GM23248 (cell line): ENCODE measurements at regions not wholly inside any gene's neighbourhood (a gene's known extent, or its start where the extent isn't known, plus 50 kb on each side); places are given as distances from the start of the nearest gene placed in this dataset.
"Not testable (repeated sequence)": the region's sequence is repeated elsewhere in the genome, so short reads cannot be mapped to it uniquely, and the experiment has no call there.

Experiments
- DNase-seq: peaks from one replicate; pipeline ENCODE4 v3.0.0-alpha.2; 2015
- H2AFZ ChIP-seq: fragments of 200-600 bp; sonication (generic); 2 replicates; pipeline ENCODE4 v1.6.1; 2016; ENCODE audit warnings: antibody characterized with exemption
- H3F3A ChIP-seq: fragments of 200-600 bp; sonication (generic); 2 replicates; pipeline ENCODE4 v1.6.1; 2016; ENCODE audit warnings: mild to moderate bottlenecking, antibody characterized with exemption, mixed run types; ENCODE audit not compliant: insufficient read depth
- H3K27ac ChIP-seq: fragments of 200-600 bp; sonication (generic); 2 replicates; pipeline ENCODE4 v1.5.1; 2016; ENCODE audit warnings: mild to moderate bottlenecking
- H3K27me3 ChIP-seq: fragments of 200-600 bp; sonication (generic); replicated peaks from 2 replicates; pipeline ENCODE4 v1.6.1; 2016; ENCODE audit warnings: mild to moderate bottlenecking; ENCODE audit not compliant: insufficient read depth
- H3K36me3 ChIP-seq: fragments of 200-600 bp; sonication (generic); 2 replicates; pipeline ENCODE4 v1.6.1; 2016; ENCODE audit warnings: low read depth, mild to moderate bottlenecking
- H3K4me1 ChIP-seq: fragments of 200-600 bp; sonication (generic); 2 replicates; pipeline ENCODE4 v1.6.1; 2016; ENCODE audit warnings: mild to moderate bottlenecking; ENCODE audit not compliant: insufficient read depth
- H3K4me2 ChIP-seq: fragments of 200-600 bp; sonication (generic); one replicate; pipeline ENCODE4 v1.6.1; 2016; ENCODE audit warnings: mild to moderate bottlenecking; ENCODE audit not compliant: unreplicated experiment
- H3K4me3 ChIP-seq: fragments of 200-600 bp; sonication (generic); 2 replicates; pipeline ENCODE4 v1.5.1; 2016; ENCODE audit warnings: mild to moderate bottlenecking
- H3K79me2 ChIP-seq: fragments of 200-600 bp; sonication (generic); 2 replicates; pipeline ENCODE4 v1.6.1; 2016; ENCODE audit warnings: mild to moderate bottlenecking; ENCODE audit not compliant: insufficient read depth
- H3K9ac ChIP-seq: fragments of 200-600 bp; sonication (generic); 2 replicates; pipeline ENCODE4 v1.6.1; 2016; ENCODE audit warnings: mild to moderate bottlenecking
- H3K9me2 ChIP-seq: fragments of 200-600 bp; sonication (generic); 2 replicates; pipeline ENCODE4 v1.6.1; 2016; ENCODE audit warnings: mixed run types, mild to moderate bottlenecking, moderate library complexity; ENCODE audit not compliant: insufficient read depth
- H3K9me3 ChIP-seq: fragments of 200-600 bp; sonication (generic); one replicate; pipeline ENCODE4 v1.6.1; 2017; ENCODE audit warnings: low read depth
- H4K20me1 ChIP-seq: fragments of 200-600 bp; sonication (generic); 2 replicates; pipeline ENCODE4 v1.6.0; 2016; ENCODE audit not compliant: insufficient read depth
- EZH2 ChIP-seq: fragments of 200-600 bp; sonication (generic); IDR thresholded peaks from 2 replicates; pipeline ENCODE4 v1.6.1; 2018; ENCODE audit warnings: antibody characterized with exemption, mild to moderate bottlenecking; ENCODE audit not compliant: insufficient read depth, poor library complexity, severe bottlenecking
- EZH2phosphoT487 ChIP-seq: fragments of 200-600 bp; sonication (generic); IDR thresholded peaks from 2 replicates; pipeline ENCODE4 v1.6.1; 2018; ENCODE audit warnings: antibody characterized with exemption, moderate library complexity, mild to moderate bottlenecking, low read depth; ENCODE audit not compliant: insufficient read depth
- whole genome bisulfite sequencing, 2 experiments: methylation state at CpG; one replicate each; pipeline ENCODE4 v1.1.6; 2015 to 2017; ENCODE audit warnings: low lambda C conversion rate in 2 of 2, low coverage in 1 of 2; ENCODE audit errors: missing lambda C conversion rate in 2 of 2; 5-methylcytosine and 5-hydroxymethylcytosine counted together
- in situ Hi-C: fragments of 300-500 bp; cut with MboI; formaldehyde crosslinking; loops from 2 replicates; pipeline ENCODE4 v1.15.0; 2020

DNA sequence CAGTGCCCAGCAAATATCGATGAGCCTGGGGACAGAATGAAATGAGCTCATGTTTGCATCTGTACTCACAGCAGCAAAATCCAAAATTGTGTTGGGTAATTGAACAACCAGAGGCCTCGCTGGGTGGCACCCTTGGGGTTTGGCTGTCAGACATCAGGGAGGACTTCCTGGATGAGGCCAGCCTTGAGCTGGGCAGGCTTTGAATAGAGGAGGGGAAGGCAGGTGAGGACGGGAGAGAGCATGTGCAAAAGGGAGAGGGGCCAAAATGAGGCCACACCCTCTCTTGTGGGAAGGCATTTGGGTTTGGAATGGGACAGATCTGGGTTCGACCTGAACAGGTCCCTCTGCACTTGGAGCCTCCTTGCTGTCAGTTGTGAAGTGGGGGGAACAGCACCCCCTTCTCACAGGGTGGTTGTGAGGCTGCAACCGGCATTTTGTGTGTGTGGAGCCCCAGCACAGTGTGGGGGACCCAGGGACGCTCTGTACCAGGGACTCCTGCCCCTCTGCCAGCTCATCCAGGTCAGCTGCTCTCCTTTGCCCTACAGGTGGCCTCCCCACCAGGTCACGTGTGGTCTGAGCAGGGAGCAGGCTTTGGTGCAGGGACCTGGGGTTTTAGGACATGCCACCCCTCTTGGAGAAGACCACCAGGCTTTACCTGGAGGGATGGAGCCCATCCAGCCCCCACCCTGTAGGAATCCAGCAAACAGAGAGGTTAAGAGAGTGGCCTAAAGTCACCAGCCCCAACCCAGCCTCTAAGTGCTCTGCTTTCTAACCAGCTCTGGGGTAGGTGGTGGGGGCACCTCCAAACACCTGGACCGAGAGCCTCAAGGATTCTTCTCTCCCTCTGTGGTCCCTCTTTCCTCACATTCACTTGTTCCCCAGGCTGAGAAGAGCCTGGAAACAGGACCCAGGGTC, 521.8 kb downstream of the PTPRU start:
- Histone ChIP-seq H3K79me2 (no peaks in the 10 kb centered on the region), H2AFZ (no peak overlapping the region), H3K4me3 (no peak overlapping the region), H3K27me3 (peaks cover 10% of the 10 kb centered on the region; the same call in 1 of the 2 replicates), H3K4me1 (no peaks in the 10 kb centered on the region), H3K9me3 (no peaks in the 10 kb centered on the region), H3F3A (no peaks in the 10 kb centered on the region), H3K4me2 (no peak overlapping the region), H3K36me3 (no peaks in the 10 kb centered on the region), H3K9me2 (no peaks in the 10 kb centered on the region), H3K27ac (no peak overlapping the region), H4K20me1 (no peaks in the 10 kb centered on the region), H3K9ac (no peak overlapping the region)
- no peak for TF ChIP-seq EZH2phosphoT487
- no peak for TF ChIP-seq EZH2
- in situ Hi-C loops: no loop called here
- WGBS, 2 experiments: 11 to 16% methylated on average over 7 to 8 of the region's 8 CpGs
- no peak for DNase-seq

DNA sequence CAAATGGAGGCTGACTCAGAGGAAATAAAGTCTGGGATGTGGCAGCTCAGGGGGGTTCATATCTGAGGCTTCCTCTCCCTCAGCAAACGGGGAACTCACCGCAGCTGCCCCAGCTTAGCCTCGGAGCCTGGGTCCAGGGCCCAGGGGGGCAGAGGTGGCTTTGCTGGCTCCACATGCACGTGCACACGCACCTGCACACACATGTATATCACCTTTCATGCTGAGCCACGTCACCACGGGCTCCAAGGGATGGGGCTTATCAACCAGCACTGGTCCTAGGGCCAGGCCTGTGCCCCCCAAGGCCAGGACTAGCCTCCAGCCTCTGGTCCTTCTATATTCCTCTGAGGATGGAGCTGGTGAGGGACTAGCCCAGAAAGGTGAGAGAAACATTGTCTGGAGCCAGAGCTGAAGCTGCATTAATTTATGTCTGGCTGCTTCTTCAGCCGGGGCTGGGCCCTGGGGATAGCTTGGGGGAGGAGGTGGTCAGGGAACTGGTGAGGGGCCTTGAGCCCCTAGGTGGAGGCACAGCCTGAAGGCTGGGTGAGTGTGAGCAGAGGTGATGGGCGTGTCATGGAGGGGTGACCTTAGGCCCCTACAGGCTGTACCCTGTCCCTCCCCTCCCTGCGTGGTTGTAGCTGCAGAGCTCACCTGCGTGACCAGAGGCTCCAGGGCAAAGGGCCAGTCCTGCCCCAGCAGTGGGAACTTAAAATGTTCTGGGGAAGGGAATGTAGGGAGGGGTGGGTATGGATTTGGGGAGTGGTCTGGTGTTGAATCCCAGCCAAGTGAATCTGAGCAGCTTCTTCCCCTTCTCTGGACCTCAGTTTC, 520.8 kb downstream of the PTPRU start:
- H3K27me3 ChIP-seq: no peaks in the 10 kb centered on the region
- no peaks in the 10 kb centered on the region for H3K36me3 ChIP-seq
- H3K79me2 ChIP-seq: no peaks in the 10 kb centered on the region
- no peak overlapping the region for H3K4me3 ChIP-seq
- no peak for DNase-seq
- no peak for TF ChIP-seq EZH2
- no peak for TF ChIP-seq EZH2phosphoT487
- no peaks in the 10 kb centered on the region for H3K9me2 ChIP-seq
- WGBS, 2 experiments: 47 to 48% methylated on average over 11 of the region's 11 CpGs
- H3K9me3 ChIP-seq: no peaks in the 10 kb centered on the region
- H3F3A ChIP-seq: no peaks in the 10 kb centered on the region
- no peak overlapping the region for H2AFZ ChIP-seq
- in situ Hi-C loops: no loop called here
- H3K27ac ChIP-seq: no peak overlapping the region
- no peaks in the 10 kb centered on the region for H3K4me1 ChIP-seq
- H4K20me1 ChIP-seq: no peaks in the 10 kb centered on the region
- H3K9ac ChIP-seq: no peak overlapping the region
- no peak overlapping the region for H3K4me2 ChIP-seq

DNA sequence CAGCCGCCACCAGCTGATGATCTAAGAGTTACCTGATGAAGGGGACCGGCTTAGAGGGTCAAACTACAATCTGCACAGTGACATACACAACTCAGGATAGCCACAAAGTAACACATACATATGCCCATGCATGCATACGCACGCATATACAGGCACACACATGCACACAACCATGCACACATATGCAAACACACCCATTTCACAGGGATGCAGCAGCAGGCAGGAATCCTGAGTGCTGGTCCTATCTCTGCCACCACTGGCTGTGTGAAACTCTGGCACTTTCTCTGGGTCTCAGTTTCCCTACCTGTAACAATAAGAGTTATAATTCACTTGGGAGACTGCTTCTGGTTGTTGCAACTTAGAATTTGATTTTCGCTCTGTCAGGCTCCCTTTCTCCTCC, 520.2 kb downstream of the PTPRU start:
- DNase-seq: no peak
- Histone ChIP-seq H3K4me2 (no peak overlapping the region), H3K27ac (no peak overlapping the region), H3K4me1 (no peaks in the 10 kb centered on the region), H3K79me2 (no peaks in the 10 kb centered on the region), H3K9me2 (no peaks in the 10 kb centered on the region), H4K20me1 (no peaks in the 10 kb centered on the region), H3F3A (no peaks in the 10 kb centered on the region), H3K9me3 (no peaks in the 10 kb centered on the region), H3K36me3 (no peaks in the 10 kb centered on the region), H2AFZ (no peak overlapping the region), H3K27me3 (no peaks in the 10 kb centered on the region), H3K4me3 (no peak overlapping the region), H3K9ac (no peak overlapping the region)
- no peak for TF ChIP-seq EZH2phosphoT487
- no peak for TF ChIP-seq EZH2
- in situ Hi-C loops: no loop called here
- 59 to 65% methylated on average over 5 of the region's 5 CpGs for WGBS, 2 experiments

DNA sequence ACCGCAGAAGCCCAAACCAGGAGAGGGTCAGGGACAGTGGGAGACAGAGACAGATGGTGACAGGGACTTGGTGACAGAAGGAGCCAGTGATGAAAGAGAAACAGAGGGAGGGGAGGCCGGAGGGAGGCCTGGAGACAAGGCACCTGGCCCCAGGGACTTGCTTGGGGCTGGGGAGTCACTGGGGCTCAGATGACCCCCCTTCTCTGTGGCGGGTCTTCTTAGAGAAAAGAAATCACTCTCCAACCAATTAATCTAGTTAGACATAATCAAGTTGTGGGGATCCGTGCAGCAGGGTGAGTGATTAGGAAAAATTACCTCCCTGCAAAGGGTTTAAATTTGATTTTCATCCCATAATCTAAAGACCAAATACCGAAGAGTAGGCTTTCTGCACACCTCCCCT, 519.8 kb downstream of the PTPRU start:
- no peak for DNase-seq
- no peak for TF ChIP-seq EZH2
- no peak for TF ChIP-seq EZH2phosphoT487
- H3K36me3 ChIP-seq: no peaks in the 10 kb centered on the region
- in situ Hi-C loops: no loop called here
- H3K9me3 ChIP-seq: no peaks in the 10 kb centered on the region
- no peaks in the 10 kb centered on the region for H3F3A ChIP-seq
- H3K4me1 ChIP-seq: no peaks in the 10 kb centered on the region
- no peak overlapping the region for H3K9ac ChIP-seq
- 47 to 49% methylated on average over 5 of the region's 5 CpGs for WGBS, 2 experiments
- H3K9me2 ChIP-seq: no peaks in the 10 kb centered on the region
- no peak overlapping the region for H2AFZ ChIP-seq
- H3K27ac ChIP-seq: no peak overlapping the region
- H3K27me3 ChIP-seq: no peaks in the 10 kb centered on the region
- H3K79me2 ChIP-seq: no peaks in the 10 kb centered on the region
- H3K4me3 ChIP-seq: no peak overlapping the region
- no peak overlapping the region for H3K4me2 ChIP-seq
- H4K20me1 ChIP-seq: no peaks in the 10 kb centered on the region

DNA sequence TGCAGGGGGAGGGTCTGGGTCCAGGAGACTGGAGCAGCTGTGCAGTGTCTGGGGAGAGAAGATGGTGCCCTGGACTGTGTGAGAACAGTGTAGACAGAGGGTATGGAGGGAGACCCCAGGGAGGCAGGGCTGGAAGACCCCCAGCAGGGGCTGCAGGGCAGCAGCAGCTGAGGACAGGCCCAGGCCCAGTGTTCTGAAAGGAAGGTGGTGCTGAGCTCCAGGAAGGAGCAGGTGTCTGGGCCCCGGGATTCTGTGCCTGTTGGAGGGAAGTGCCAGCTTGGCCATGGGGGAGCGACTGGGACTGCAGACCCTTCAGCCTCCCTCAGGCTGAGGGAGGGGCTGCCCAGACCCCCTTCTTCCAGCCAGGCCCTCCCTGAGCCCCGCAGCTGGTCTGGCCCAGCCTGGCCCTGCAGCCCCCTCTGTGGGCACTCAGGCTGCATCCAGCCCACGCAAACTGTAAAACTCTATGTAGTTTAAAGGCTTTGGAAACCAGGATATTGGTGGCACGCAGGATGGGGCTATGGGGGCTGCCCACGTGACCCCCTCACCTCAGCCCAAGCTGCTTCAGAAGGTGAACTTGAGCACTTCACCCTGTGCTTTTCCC, 519.2 kb downstream of the PTPRU start:
- H3K4me3 ChIP-seq, H3K9me2 ChIP-seq, DNase-seq, H3K9me3 ChIP-seq, in situ Hi-C loops, H3K9ac ChIP-seq, H3K4me2 ChIP-seq, H4K20me1 ChIP-seq, H3K79me2 ChIP-seq, H3K36me3 ChIP-seq, H3F3A ChIP-seq, H3K27ac ChIP-seq, H3K27me3 ChIP-seq, H3K4me1 ChIP-seq, H2AFZ ChIP-seq: not testable (repeated sequence)
- WGBS, 2 experiments: 35 to 44% methylated on average over 6 of the region's 6 CpGs
